ENCODE measurements at regions not wholly inside any gene's neighbourhood (a gene's known extent, or its start where the extent isn't known, plus 50 kb on each side); places are given as distances from the start of the nearest gene placed in this dataset.

- intact Hi-C loops (cut with micrococcal nuclease) = no loop called here
- H3K36me3 Mint-ChIP-seq (ENCODE audit: low read depth) = no peaks in the 10 kb centered on the region
- no peak for ATAC-seq (ENCODE audit: low read depth)
- TF ChIP-seq, protein P1, sequence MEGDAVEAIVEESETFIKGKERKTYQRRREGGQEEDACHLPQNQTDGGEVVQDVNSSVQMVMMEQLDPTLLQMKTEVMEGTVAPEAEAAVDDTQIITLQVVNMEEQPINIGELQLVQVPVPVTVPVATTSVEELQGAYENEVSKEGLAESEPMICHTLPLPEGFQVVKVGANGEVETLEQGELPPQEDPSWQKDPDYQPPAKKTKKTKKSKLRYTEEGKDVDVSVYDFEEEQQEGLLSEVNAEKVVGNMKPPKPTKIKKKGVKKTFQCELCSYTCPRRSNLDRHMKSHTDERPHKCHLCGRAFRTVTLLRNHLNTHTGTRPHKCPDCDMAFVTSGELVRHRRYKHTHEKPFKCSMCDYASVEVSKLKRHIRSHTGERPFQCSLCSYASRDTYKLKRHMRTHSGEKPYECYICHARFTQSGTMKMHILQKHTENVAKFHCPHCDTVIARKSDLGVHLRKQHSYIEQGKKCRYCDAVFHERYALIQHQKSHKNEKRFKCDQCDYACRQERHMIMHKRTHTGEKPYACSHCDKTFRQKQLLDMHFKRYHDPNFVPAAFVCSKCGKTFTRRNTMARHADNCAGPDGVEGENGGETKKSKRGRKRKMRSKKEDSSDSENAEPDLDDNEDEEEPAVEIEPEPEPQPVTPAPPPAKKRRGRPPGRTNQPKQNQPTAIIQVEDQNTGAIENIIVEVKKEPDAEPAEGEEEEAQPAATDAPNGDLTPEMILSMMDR (IDR thresholded peaks at IDR 0.05) = no peak
- no peaks in the 10 kb centered on the region for H3K4me1 Mint-ChIP-seq
- H3K4me3 Mint-ChIP-seq = no peak overlapping the region
- DNase-seq = no peak
- CTCF ChIA-PET = no interaction called here
- POLR2A ChIA-PET = no interaction called here
- H3K27ac Mint-ChIP-seq = no peak overlapping the region
- H3K9me3 Mint-ChIP-seq = no peaks in the 10 kb centered on the region
- H3K27me3 Mint-ChIP-seq = peaks cover 16% of the 10 kb centered on the region
Observed at GRCh38 chr9:90368928-90369327, 273.7 kb downstream of the DIRAS2 start.

DNA sequence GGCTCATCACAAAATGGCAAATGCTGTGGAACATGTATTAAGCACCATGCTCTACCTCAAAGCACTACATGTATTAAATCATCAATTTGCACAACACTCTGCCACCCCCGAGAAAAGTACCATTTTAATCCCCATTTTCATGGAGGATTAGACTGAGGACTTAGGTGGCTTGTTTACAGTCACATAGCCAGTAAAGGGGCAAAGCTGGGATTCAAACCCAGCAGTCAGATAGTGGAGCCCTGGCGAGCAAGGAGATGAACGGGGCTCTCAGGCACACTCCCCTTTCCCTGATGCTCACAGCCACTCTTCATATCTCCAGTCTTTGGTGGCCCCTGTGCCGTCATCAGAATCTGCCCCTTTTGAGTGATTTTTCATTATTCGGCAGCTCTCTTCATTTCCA is 262.9 kb downstream of the DIRAS2 start:
- ChIA-PET CTCF (no interaction called here), POLR2A (no interaction called here)
- intact Hi-C loops (cut with micrococcal nuclease) = loop anchor here (10.0 kb wide), 1 partner anchor 495 kb away; no protein-coding TSS in a partner anchor
- Mint-ChIP-seq H3K9me3 (no peaks in the 10 kb centered on the region), H3K36me3 (ENCODE audit: low read depth) (no peaks in the 10 kb centered on the region), H3K27me3 (peaks cover 12% of the 10 kb centered on the region), H3K27ac (no peak overlapping the region), H3K4me1 (no peaks in the 10 kb centered on the region), H3K4me3 (no peak overlapping the region)
- ATAC-seq (ENCODE audit: low read depth) = no peak
- no peak for DNase-seq
- TF ChIP-seq, protein P1 (IDR thresholded peaks at IDR 0.05) = no peak

DNA sequence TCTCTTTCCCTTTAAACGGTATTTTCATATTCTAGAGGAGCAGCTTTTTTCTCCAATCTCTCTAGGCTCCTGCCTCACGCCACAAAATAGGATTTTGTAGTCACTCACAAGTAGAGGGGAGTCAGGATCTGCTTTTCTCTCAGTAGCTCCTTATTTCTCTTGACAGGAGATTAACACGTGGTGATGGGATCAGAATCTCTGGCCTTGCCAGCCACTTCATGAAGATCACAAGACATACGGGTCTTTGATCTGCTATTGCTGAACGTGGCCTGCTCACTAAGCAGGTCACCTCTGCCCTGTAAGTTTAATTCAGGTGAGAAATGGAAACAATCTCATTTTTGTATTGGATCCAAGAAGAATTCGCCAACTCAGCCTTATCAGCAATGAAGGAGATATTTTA is 257.5 kb downstream of the DIRAS2 start:
- TF ChIP-seq, protein P1 (IDR thresholded peaks at IDR 0.05) = no peak
- H3K4me3 Mint-ChIP-seq = no peak overlapping the region
- no peak overlapping the region for H3K27ac Mint-ChIP-seq
- no peaks in the 10 kb centered on the region for H3K9me3 Mint-ChIP-seq
- no peaks in the 10 kb centered on the region for H3K4me1 Mint-ChIP-seq
- ChIA-PET POLR2A (no interaction called here), CTCF (no interaction called here)
- peaks cover 9% of the 10 kb centered on the region for H3K27me3 Mint-ChIP-seq
- H3K36me3 Mint-ChIP-seq (ENCODE audit: low read depth) = no peaks in the 10 kb centered on the region
- intact Hi-C loops (cut with micrococcal nuclease) = loop anchor here (10.0 kb wide), 1 partner anchor 490 kb away; no protein-coding TSS in a partner anchor
- DNase-seq (no peak), ATAC-seq (ENCODE audit: low read depth) (no peak)

DNA sequence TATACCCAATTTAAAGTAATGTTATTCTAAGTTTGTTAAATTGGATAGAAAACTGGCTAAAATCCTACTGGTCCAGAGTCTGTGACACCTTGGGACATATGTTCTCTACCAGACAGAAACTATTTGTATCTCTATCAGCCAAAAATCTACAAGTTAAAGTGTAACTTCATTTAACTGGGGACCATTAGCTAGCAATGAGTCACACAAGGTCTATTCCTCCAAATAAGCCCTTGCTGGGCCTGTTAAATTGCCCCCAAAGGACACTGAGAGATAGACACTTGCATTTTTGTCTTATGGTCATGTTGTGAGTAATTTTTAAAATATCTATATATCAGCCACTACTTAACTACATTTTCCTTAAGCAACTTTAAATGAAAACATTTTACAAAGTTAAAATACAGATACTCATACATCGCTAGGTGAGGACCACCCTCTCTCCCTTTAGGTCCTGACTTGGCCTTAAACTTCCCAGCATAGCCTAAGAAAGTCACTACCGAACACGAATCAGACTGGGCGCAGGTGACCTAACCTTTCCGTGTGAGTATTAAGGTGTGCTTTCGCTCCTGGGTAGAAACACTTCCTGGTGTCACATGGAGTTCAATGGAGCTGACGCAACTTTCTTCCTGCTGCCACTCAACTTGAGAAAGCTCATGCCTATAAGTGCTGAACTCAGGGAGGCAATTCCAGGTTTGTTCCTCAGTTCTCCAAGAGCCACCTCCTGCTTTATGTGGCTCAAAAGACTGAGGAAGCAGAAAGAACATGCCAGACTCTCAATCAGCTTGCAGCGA is 249.1 kb downstream of the DIRAS2 start:
- no peak overlapping the region for H3K27ac Mint-ChIP-seq
- ATAC-seq (ENCODE audit: low read depth) (no peak), DNase-seq (no peak)
- H3K4me1 Mint-ChIP-seq = no peaks in the 10 kb centered on the region
- CTCF ChIA-PET = no interaction called here
- POLR2A ChIA-PET = interaction anchor here (0.6 to 0.7 kb wide), 2 partner anchors 10 to 94 kb away, joined by 3 to 4 read pairs; no protein-coding TSS in a partner anchor
- no peaks in the 10 kb centered on the region for H3K36me3 Mint-ChIP-seq (ENCODE audit: low read depth)
- H3K27me3 Mint-ChIP-seq = peaks cover 9% of the 10 kb centered on the region
- TF ChIP-seq, protein P1 (IDR thresholded peaks at IDR 0.05) = no peak
- intact Hi-C loops (cut with micrococcal nuclease) = no loop called here
- no peak overlapping the region for H3K4me3 Mint-ChIP-seq
- no peaks in the 10 kb centered on the region for H3K9me3 Mint-ChIP-seq

DNA sequence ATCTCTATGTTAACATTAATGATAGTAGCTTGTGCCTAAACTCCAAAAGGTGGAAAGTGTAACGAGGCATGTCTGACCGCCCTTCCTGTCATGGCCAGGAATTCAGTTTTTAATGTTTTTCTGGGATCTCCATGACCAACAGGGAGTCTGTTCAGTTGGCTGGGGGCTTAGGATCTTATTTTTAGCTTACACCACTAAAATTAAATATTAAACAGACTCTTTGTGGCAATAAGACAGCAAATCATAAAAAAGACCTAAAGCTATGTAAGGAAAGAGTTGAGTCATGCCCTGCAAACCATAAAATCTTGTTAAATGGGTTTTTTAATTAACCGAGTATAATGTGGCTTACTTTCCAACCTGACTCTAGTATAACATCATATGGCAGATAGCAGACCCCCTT is 247.8 kb downstream of the DIRAS2 start:
- Mint-ChIP-seq H3K4me1 (no peaks in the 10 kb centered on the region), H3K36me3 (ENCODE audit: low read depth) (no peaks in the 10 kb centered on the region), H3K9me3 (no peaks in the 10 kb centered on the region), H3K27ac (no peak overlapping the region), H3K27me3 (peaks cover 6% of the 10 kb centered on the region), H3K4me3 (no peak overlapping the region)
- intact Hi-C loops (cut with micrococcal nuclease) = no loop called here
- TF ChIP-seq, protein P1 (IDR thresholded peaks at IDR 0.05) = no peak
- DNase-seq (no peak), ATAC-seq (ENCODE audit: low read depth) (no peak)
- ChIA-PET CTCF (no interaction called here), POLR2A (no interaction called here)

All from activated B cell treated with CpG ODN at 0.5 μM for 24 hours (primary cell).